ENCODE measurements at regions not wholly inside any gene's neighbourhood (a gene's known extent, or its start where the extent isn't known, plus 50 kb on each side); places are given as distances from the start of the nearest gene placed in this dataset.
"Not testable (repeated sequence)": the region's sequence is repeated elsewhere in the genome, so short reads cannot be mapped to it uniquely, and the experiment has no call there.

- DNase-seq (peak in 2 of 3 donors; percentile 13 to 37), ATAC-seq (peak; percentile 81)
- H3K4me3 ChIP-seq = no peak overlapping the region
- peak; percentile 54 for TF ChIP-seq CTCF (IDR thresholded peaks at IDR 0.05)
- H3K36me3 ChIP-seq (ENCODE audit: low read depth) = no peaks in the 10 kb centered on the region
- H3K9me3 ChIP-seq = no peaks in the 10 kb centered on the region
- intact Hi-C loops (cut with DNase I, micrococcal nuclease) = loop anchor here (2.0 to 10.0 kb wide), 2 partner anchors 252 to 478 kb away; no protein-coding TSS in a partner anchor
- no peaks in the 10 kb centered on the region for H3K4me1 ChIP-seq (ENCODE audit: low read depth)
Observed at GRCh38 chr16:10256784-10257641, 74.8 kb upstream of the GRIN2A start.

- not testable (repeated sequence) for DNase-seq; H3K4me3 ChIP-seq; H3K9me3 ChIP-seq; H3K4me1 ChIP-seq (ENCODE audit: low read depth); H3K36me3 ChIP-seq (ENCODE audit: low read depth); ATAC-seq
- intact Hi-C loops (cut with DNase I, micrococcal nuclease) = loop anchor here (2.0 to 10.0 kb wide), 2 partner anchors 251 to 477 kb away; no protein-coding TSS in a partner anchor
Observed at GRCh38 chr16:10257642-10258251, 75.5 kb upstream of the GRIN2A start.

- H3K4me3 ChIP-seq; DNase-seq; H3K36me3 ChIP-seq (ENCODE audit: low read depth); ATAC-seq; H3K4me1 ChIP-seq (ENCODE audit: low read depth); H3K9me3 ChIP-seq: not testable (repeated sequence)
- intact Hi-C loops (cut with DNase I, micrococcal nuclease) = loop anchor here (10.0 kb wide), 1 partner anchor 476 kb away; no protein-coding TSS in a partner anchor
Observed at GRCh38 chr16:10258930-10259603, 76.8 kb upstream of the GRIN2A start.

GRCh38 chr16:10261077-10261476 is 78.8 kb upstream of the GRIN2A start:
- Histone ChIP-seq H3K4me1 (ENCODE audit: low read depth) (no peaks in the 10 kb centered on the region), H3K9me3 (no peaks in the 10 kb centered on the region), H3K36me3 (ENCODE audit: low read depth) (no peaks in the 10 kb centered on the region), H3K4me3 (no peak overlapping the region)
- DNase-seq = no peak
- no peak for ATAC-seq
- TF ChIP-seq CTCF (IDR thresholded peaks at IDR 0.05) = no peak
- intact Hi-C loops (cut with DNase I, micrococcal nuclease) = no loop called here

- DNase-seq; H3K9me3 ChIP-seq; H3K4me1 ChIP-seq (ENCODE audit: low read depth); ATAC-seq; intact Hi-C loops (cut with DNase I, micrococcal nuclease); H3K4me3 ChIP-seq; H3K36me3 ChIP-seq (ENCODE audit: low read depth): not testable (repeated sequence)
Observed at GRCh38 chr16:10261526-10261925, 79.3 kb upstream of the GRIN2A start.

GRCh38 chr16:10262377-10263132 is 80.3 kb upstream of the GRIN2A start:
- no peaks in the 10 kb centered on the region for H3K4me1 ChIP-seq (ENCODE audit: low read depth)
- H3K36me3 ChIP-seq (ENCODE audit: low read depth) = no peaks in the 10 kb centered on the region
- no peak for TF ChIP-seq CTCF (IDR thresholded peaks at IDR 0.05)
- intact Hi-C loops (cut with DNase I, micrococcal nuclease) = no loop called here
- ATAC-seq (no peak), DNase-seq (no peak)
- no peaks in the 10 kb centered on the region for H3K9me3 ChIP-seq
- no peak overlapping the region for H3K4me3 ChIP-seq

Measured in mucosa of descending colon (tissue), 3 donors.